ENCODE measurements at regions not wholly inside any gene's neighbourhood (a gene's known extent, or its start where the extent isn't known, plus 50 kb on each side); places are given as distances from the start of the nearest gene placed in this dataset.

- TF ChIP-seq CTCF (conservative IDR thresholded peaks at IDR 0.05; ENCODE audit: low read depth in 2 of 2): no peak
- no peak for TF ChIP-seq POLR2AphosphoS5 (IDR thresholded peaks at IDR 0.05; ENCODE audit: low read depth)
- no peak for TF ChIP-seq REST (IDR thresholded peaks at IDR 0.05; ENCODE audit: unreplicated experiment)
- no peak for TF ChIP-seq CREB1 (CRISPR knock-in tag; IDR thresholded peaks at IDR 0.05; ENCODE audit: low read depth)
- TF ChIP-seq EZH2phosphoT487 (IDR thresholded peaks at IDR 0.05; ENCODE audit: unreplicated experiment): no peak
- TF ChIP-seq EZH2 (IDR thresholded peaks at IDR 0.05; ENCODE audit: low read depth, unreplicated experiment): no peak
These were observed 302.8 kb upstream of the RBMS3 start for GRCh38 chr3:28978092-28978491.
